ENCODE measurements at regions not wholly inside any gene's neighbourhood (a gene's known extent, or its start where the extent isn't known, plus 50 kb on each side); places are given as distances from the start of the nearest gene placed in this dataset.

DNA sequence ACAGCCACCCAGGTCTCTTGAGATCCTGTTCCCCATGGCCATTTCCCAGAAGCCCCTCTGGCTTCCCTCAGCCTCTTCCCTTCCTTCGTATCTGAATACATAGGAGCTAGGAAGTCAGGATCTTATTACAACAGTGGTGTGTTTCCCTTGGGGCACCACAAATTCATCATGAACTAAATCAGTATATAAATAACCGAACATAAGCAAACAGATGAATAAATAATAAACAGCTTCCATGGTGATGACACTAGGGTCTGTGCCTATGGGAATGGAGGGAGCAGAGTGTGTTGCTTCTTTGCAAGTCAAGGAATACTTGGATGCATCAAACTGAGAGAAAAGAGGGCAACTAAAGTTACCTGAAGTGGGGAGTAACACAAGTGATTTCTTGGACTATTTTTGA lies 527.6 kb downstream of the LMO7 start:
- H3K9ac ChIP-seq (ENCODE audit: low read length): no peak overlapping the region
- H3K4me3 ChIP-seq (ENCODE audit: low read depth in 1 of 2, low read length in 2 of 2): no peak overlapping the region
- no peaks in the 10 kb centered on the region for H3K36me3 ChIP-seq (ENCODE audit: insufficient read depth, low read length)
- no peaks in the 10 kb centered on the region for H3K27me3 ChIP-seq (ENCODE audit: control insufficient read depth in 1 of 2, insufficient read depth in 2 of 2, low read length in 2 of 2)
- no peak overlapping the region for H3K27ac ChIP-seq (ENCODE audit: low read depth, low read length)
- H3K9me3 ChIP-seq (ENCODE audit: low read length): no peaks in the 10 kb centered on the region
- H3K4me1 ChIP-seq (ENCODE audit: insufficient read depth, low read length): peaks cover 16% of the 10 kb centered on the region

GRCh38 chr13:76160961-76161925 lies 525.1 kb downstream of the LMO7 start:
- Histone ChIP-seq H3K9ac (ENCODE audit: low read length) (no peak overlapping the region), H3K9me3 (ENCODE audit: low read length) (no peaks in the 10 kb centered on the region), H3K27me3 (ENCODE audit: control insufficient read depth in 1 of 2, insufficient read depth in 2 of 2, low read length in 2 of 2) (no peaks in the 10 kb centered on the region), H3K27ac (ENCODE audit: low read depth, low read length) (no peak overlapping the region), H3K36me3 (ENCODE audit: insufficient read depth, low read length) (no peaks in the 10 kb centered on the region), H3K4me1 (ENCODE audit: insufficient read depth, low read length) (peaks cover 16% of the 10 kb centered on the region), H3K4me3 (ENCODE audit: low read depth in 1 of 2, low read length in 2 of 2) (no peak overlapping the region)

- H3K4me1 ChIP-seq (ENCODE audit: insufficient read depth, low read length): peaks cover 16% of the 10 kb centered on the region
- H3K27ac ChIP-seq (ENCODE audit: low read depth, low read length): no peak overlapping the region
- H3K9me3 ChIP-seq (ENCODE audit: low read length): no peaks in the 10 kb centered on the region
- H3K36me3 ChIP-seq (ENCODE audit: insufficient read depth, low read length): no peaks in the 10 kb centered on the region
- H3K4me3 ChIP-seq (ENCODE audit: low read depth in 1 of 2, low read length in 2 of 2): no peak overlapping the region
- H3K27me3 ChIP-seq (ENCODE audit: control insufficient read depth in 1 of 2, insufficient read depth in 2 of 2, low read length in 2 of 2): no peaks in the 10 kb centered on the region
- no peak overlapping the region for H3K9ac ChIP-seq (ENCODE audit: low read length)
Measured at GRCh38 chr13:76160506-76160905, 524.4 kb downstream of the LMO7 start.

- no peaks in the 10 kb centered on the region for H3K27me3 ChIP-seq (ENCODE audit: control insufficient read depth in 1 of 2, insufficient read depth in 2 of 2, low read length in 2 of 2)
- peaks cover 16% of the 10 kb centered on the region for H3K4me1 ChIP-seq (ENCODE audit: insufficient read depth, low read length)
- H3K9ac ChIP-seq (ENCODE audit: low read length): no peak overlapping the region
- no peaks in the 10 kb centered on the region for H3K9me3 ChIP-seq (ENCODE audit: low read length)
- no peak overlapping the region for H3K27ac ChIP-seq (ENCODE audit: low read depth, low read length)
- no peaks in the 10 kb centered on the region for H3K36me3 ChIP-seq (ENCODE audit: insufficient read depth, low read length)
- no peak overlapping the region for H3K4me3 ChIP-seq (ENCODE audit: low read depth in 1 of 2, low read length in 2 of 2)
Measured at GRCh38 chr13:76157926-76158325, 521.8 kb downstream of the LMO7 start.

DNA sequence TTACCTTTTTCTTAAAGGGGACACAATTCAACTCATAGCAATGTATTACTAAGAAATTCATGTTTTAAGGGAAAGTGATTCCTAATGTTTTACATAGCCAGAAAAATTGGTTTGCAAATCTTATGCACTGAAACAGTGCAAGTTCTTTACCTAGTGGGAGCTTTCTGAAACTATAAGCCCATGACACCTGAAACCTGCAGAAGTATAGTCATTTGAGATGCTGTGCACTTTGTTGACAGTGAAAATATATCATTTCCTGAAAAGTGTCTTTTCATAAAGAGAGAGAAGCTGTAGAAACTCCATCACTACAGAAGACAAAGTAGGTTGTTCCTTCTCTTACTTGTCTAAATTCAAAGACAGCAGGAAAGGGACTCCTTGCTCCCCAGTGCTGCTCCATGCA lies 517.1 kb downstream of the LMO7 start:
- H3K9ac ChIP-seq (ENCODE audit: low read length): no peak overlapping the region
- H3K27ac ChIP-seq (ENCODE audit: low read depth, low read length): no peak overlapping the region
- H3K36me3 ChIP-seq (ENCODE audit: insufficient read depth, low read length): no peaks in the 10 kb centered on the region
- H3K27me3 ChIP-seq (ENCODE audit: control insufficient read depth in 1 of 2, insufficient read depth in 2 of 2, low read length in 2 of 2): no peaks in the 10 kb centered on the region
- H3K9me3 ChIP-seq (ENCODE audit: low read length): no peaks in the 10 kb centered on the region
- no peak overlapping the region for H3K4me3 ChIP-seq (ENCODE audit: low read depth in 1 of 2, low read length in 2 of 2)
- no peaks in the 10 kb centered on the region for H3K4me1 ChIP-seq (ENCODE audit: insufficient read depth, low read length)

- Histone ChIP-seq H3K9me3 (ENCODE audit: low read length) (no peaks in the 10 kb centered on the region), H3K36me3 (ENCODE audit: insufficient read depth, low read length) (no peaks in the 10 kb centered on the region), H3K4me1 (ENCODE audit: insufficient read depth, low read length) (no peaks in the 10 kb centered on the region), H3K27me3 (ENCODE audit: control insufficient read depth in 1 of 2, insufficient read depth in 2 of 2, low read length in 2 of 2) (no peaks in the 10 kb centered on the region), H3K4me3 (ENCODE audit: low read depth in 1 of 2, low read length in 2 of 2) (no peak overlapping the region), H3K9ac (ENCODE audit: low read length) (no peak overlapping the region), H3K27ac (ENCODE audit: low read depth, low read length) (no peak overlapping the region)
Measured at GRCh38 chr13:76148926-76149325, 512.8 kb downstream of the LMO7 start.

DNA sequence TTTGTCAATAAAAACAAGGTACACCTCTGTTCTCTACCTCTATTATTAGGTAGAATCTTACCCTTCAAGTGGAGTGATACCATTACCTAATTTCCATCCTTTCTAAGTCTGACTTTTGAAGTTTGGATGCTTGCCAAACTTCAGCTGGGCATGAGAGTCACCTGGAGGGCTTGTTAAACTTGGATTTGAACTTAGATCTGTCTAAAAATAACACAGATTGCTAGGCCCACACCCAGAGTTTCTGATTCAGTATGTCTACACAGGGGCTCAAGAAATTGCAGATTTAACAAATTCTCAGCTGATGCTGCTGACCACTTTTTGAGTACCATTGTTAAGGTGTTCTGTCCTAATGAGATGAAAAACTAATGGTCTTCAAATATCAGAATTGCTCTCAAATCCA lies 512.2 kb downstream of the LMO7 start:
- no peak overlapping the region for H3K4me3 ChIP-seq (ENCODE audit: low read depth in 1 of 2, low read length in 2 of 2)
- no peaks in the 10 kb centered on the region for H3K27me3 ChIP-seq (ENCODE audit: control insufficient read depth in 1 of 2, insufficient read depth in 2 of 2, low read length in 2 of 2)
- H3K9ac ChIP-seq (ENCODE audit: low read length): no peak overlapping the region
- no peaks in the 10 kb centered on the region for H3K36me3 ChIP-seq (ENCODE audit: insufficient read depth, low read length)
- H3K27ac ChIP-seq (ENCODE audit: low read depth, low read length): no peak overlapping the region
- no peaks in the 10 kb centered on the region for H3K4me1 ChIP-seq (ENCODE audit: insufficient read depth, low read length)
- no peaks in the 10 kb centered on the region for H3K9me3 ChIP-seq (ENCODE audit: low read length)

DNA sequence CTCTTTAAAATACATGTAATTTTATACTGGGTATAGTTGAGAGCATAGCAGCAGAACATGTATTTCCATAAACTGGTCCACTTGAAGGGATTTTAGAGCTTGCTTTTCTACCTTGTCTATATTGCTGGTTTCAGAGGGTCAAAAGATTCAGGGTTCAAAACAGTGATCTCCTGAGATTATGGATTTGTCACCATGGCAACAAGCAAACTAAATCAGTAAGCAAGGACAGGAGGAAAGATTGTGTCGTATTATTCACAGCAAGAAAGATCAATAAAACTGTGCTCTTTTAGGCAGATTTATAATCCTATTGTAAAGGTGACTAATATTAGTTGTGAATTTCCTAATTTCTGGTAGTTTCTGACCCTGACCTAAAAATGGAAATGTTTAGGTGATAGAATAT lies 496.4 kb downstream of the LMO7 start:
- no peaks in the 10 kb centered on the region for H3K36me3 ChIP-seq (ENCODE audit: insufficient read depth, low read length)
- no peaks in the 10 kb centered on the region for H3K9me3 ChIP-seq (ENCODE audit: low read length)
- H3K9ac ChIP-seq (ENCODE audit: low read length): no peak overlapping the region
- H3K4me1 ChIP-seq (ENCODE audit: insufficient read depth, low read length): no peaks in the 10 kb centered on the region
- no peaks in the 10 kb centered on the region for H3K27me3 ChIP-seq (ENCODE audit: control insufficient read depth in 1 of 2, insufficient read depth in 2 of 2, low read length in 2 of 2)
- no peak overlapping the region for H3K27ac ChIP-seq (ENCODE audit: low read depth, low read length)
- H3K4me3 ChIP-seq (ENCODE audit: low read depth in 1 of 2, low read length in 2 of 2): no peak overlapping the region

DNA sequence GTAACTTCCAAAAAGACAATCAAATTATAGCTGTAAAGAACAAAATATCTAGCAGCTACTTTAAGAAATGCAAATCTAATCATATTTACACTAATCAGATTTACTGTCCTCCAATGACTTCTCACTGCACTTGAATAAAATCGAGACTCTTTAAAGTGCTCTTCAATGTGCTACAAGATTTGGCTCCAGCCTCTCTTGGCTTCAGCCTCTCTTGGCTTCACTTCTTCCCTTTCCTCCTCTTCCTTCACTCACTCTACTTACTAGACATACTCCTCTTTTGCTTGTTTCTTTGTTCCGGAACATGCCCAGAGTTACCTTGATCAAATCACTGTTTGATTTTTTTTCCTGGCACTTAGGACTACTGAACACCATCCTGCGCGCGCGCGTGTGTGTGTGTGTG lies 495.4 kb downstream of the LMO7 start:
- H3K27me3 ChIP-seq (ENCODE audit: control insufficient read depth in 1 of 2, insufficient read depth in 2 of 2, low read length in 2 of 2): no peaks in the 10 kb centered on the region
- no peak overlapping the region for H3K9ac ChIP-seq (ENCODE audit: low read length)
- H3K4me1 ChIP-seq (ENCODE audit: insufficient read depth, low read length): no peaks in the 10 kb centered on the region
- H3K9me3 ChIP-seq (ENCODE audit: low read length): no peaks in the 10 kb centered on the region
- H3K36me3 ChIP-seq (ENCODE audit: insufficient read depth, low read length): no peaks in the 10 kb centered on the region
- H3K27ac ChIP-seq (ENCODE audit: low read depth, low read length): no peak overlapping the region
- no peak overlapping the region for H3K4me3 ChIP-seq (ENCODE audit: low read depth in 1 of 2, low read length in 2 of 2)

- Histone ChIP-seq H3K27me3 (ENCODE audit: control insufficient read depth in 1 of 2, insufficient read depth in 2 of 2, low read length in 2 of 2) (no peaks in the 10 kb centered on the region), H3K9ac (ENCODE audit: low read length) (no peak overlapping the region), H3K4me1 (ENCODE audit: insufficient read depth, low read length) (no peaks in the 10 kb centered on the region), H3K27ac (ENCODE audit: low read depth, low read length) (no peak overlapping the region), H3K4me3 (ENCODE audit: low read depth in 1 of 2, low read length in 2 of 2) (no peak overlapping the region), H3K9me3 (ENCODE audit: low read length) (peaks cover under 1% of the 10 kb centered on the region), H3K36me3 (ENCODE audit: insufficient read depth, low read length) (no peaks in the 10 kb centered on the region)
Measured at GRCh38 chr13:76129305-76130000, 493.3 kb downstream of the LMO7 start.

DNA sequence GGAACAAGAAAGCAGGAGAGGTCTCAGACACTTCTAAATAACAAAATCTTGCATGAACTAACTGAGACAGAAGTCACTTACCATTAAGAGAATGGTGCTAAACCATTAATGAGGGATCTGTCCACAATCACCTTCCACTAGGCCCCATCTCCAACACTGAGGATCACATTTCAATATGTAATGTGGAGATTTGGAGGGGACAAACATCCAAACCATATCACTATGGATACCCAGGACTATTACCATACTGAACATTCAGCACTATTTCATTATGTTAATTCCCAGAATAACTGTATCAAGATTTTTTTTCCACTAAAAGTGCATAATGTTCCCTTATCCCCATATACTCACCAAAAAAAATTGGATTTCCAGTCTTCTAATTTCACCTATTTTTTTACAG lies 491.8 kb downstream of the LMO7 start:
- Histone ChIP-seq H3K36me3 (ENCODE audit: insufficient read depth, low read length) (no peaks in the 10 kb centered on the region), H3K9me3 (ENCODE audit: low read length) (peaks cover 8% of the 10 kb centered on the region), H3K27me3 (ENCODE audit: control insufficient read depth in 1 of 2, insufficient read depth in 2 of 2, low read length in 2 of 2) (no peaks in the 10 kb centered on the region), H3K9ac (ENCODE audit: low read length) (no peak overlapping the region), H3K4me3 (ENCODE audit: low read depth in 1 of 2, low read length in 2 of 2) (no peak overlapping the region), H3K4me1 (ENCODE audit: insufficient read depth, low read length) (no peaks in the 10 kb centered on the region), H3K27ac (ENCODE audit: low read depth, low read length) (no peak overlapping the region)
